8988T (cell line): ENCODE measurements at regions not wholly inside any gene's neighbourhood (a gene's known extent, or its start where the extent isn't known, plus 50 kb on each side); places are given as distances from the start of the nearest gene placed in this dataset.

Source experiments
- DNase-seq: peaks from one replicate; pipeline ENCODE4 v3.0.0; 2011

- no peak for DNase-seq
Measured at GRCh38 chr12:19884021-19884492, 444.8 kb downstream of the AEBP2 start.

GRCh38 chr12:19885093-19885812 lies 446.0 kb downstream of the AEBP2 start:
- no peak for DNase-seq

- no peak for DNase-seq
Measured at GRCh38 chr12:19886065-19886464, 446.8 kb downstream of the AEBP2 start.

- no peak for DNase-seq
Measured at GRCh38 chr12:19886639-19887064, 447.4 kb downstream of the AEBP2 start.

- DNase-seq = no peak
Measured at GRCh38 chr12:19890024-19890423, 450.7 kb downstream of the AEBP2 start.

GRCh38 chr12:19891936-19892591 lies 452.8 kb downstream of the AEBP2 start:
- DNase-seq = no peak

- DNase-seq = peak; percentile 9
Measured at GRCh38 chr12:19893514-19893913, 454.2 kb downstream of the AEBP2 start.

- no peak for DNase-seq
Measured at GRCh38 chr12:19894050-19894449, 454.8 kb downstream of the AEBP2 start.

GRCh38 chr12:19894803-19895202 lies 455.5 kb downstream of the AEBP2 start:
- DNase-seq = no peak

- no peak for DNase-seq
Measured at GRCh38 chr12:19895246-19896020, 456.1 kb downstream of the AEBP2 start.

- DNase-seq = no peak
Measured at GRCh38 chr12:19896041-19896440, 456.7 kb downstream of the AEBP2 start.

- no peak for DNase-seq
Measured at GRCh38 chr12:19896534-19896933, 457.2 kb downstream of the AEBP2 start.

- DNase-seq = no peak
Measured at GRCh38 chr12:19897900-19898408, 458.7 kb downstream of the AEBP2 start.

GRCh38 chr12:19901841-19902240 lies 462.5 kb downstream of the AEBP2 start:
- no peak for DNase-seq

GRCh38 chr12:19904819-19905218 lies 463.5 kb upstream of the PDE3A start:
- no peak for DNase-seq

GRCh38 chr12:19908830-19909229 lies 459.5 kb upstream of the PDE3A start:
- DNase-seq = no peak

GRCh38 chr12:19909418-19909817 lies 458.9 kb upstream of the PDE3A start:
- no peak for DNase-seq

GRCh38 chr12:19910681-19911080 lies 457.7 kb upstream of the PDE3A start:
- DNase-seq = no peak

- DNase-seq = no peak
Measured at GRCh38 chr12:19912991-19913390, 455.3 kb upstream of the PDE3A start.

- DNase-seq = no peak
Measured at GRCh38 chr12:19915392-19916195, 452.7 kb upstream of the PDE3A start.

GRCh38 chr12:19916196-19916753 lies 452.1 kb upstream of the PDE3A start:
- no peak for DNase-seq

- no peak for DNase-seq
Measured at GRCh38 chr12:19916974-19917373, 451.4 kb upstream of the PDE3A start.
